ENCODE measurements at regions not wholly inside any gene's neighbourhood (a gene's known extent, or its start where the extent isn't known, plus 50 kb on each side); places are given as distances from the start of the nearest gene placed in this dataset.

- DNase-seq = no peak
- Histone ChIP-seq H3K27me3 (ENCODE audit: insufficient read depth, low read depth, severe bottlenecking) (no peaks in the 10 kb centered on the region), H3K4me3 (ENCODE audit: low read depth, low read length) (no peak overlapping the region), H3K27ac (no peak overlapping the region), H3K9me3 (ENCODE audit: severe bottlenecking) (no peaks in the 10 kb centered on the region), H3K36me3 (no peaks in the 10 kb centered on the region)
- TF ChIP-seq CTCF (IDR thresholded peaks at IDR 0.05; ENCODE audit: low read depth, low read length) = no peak
These were observed 211.9 kb downstream of the EBLN2 start for GRCh38 chr3:73273341-73273740.

- Histone ChIP-seq H3K27ac (no peak overlapping the region), H3K4me3 (ENCODE audit: low read depth, low read length) (no peak overlapping the region), H3K36me3 (no peaks in the 10 kb centered on the region), H3K9me3 (ENCODE audit: severe bottlenecking) (no peaks in the 10 kb centered on the region), H3K27me3 (ENCODE audit: insufficient read depth, low read depth, severe bottlenecking) (no peaks in the 10 kb centered on the region)
- DNase-seq = no peak
- no peak for TF ChIP-seq CTCF (IDR thresholded peaks at IDR 0.05; ENCODE audit: low read depth, low read length)
These were observed 219.3 kb downstream of the EBLN2 start for GRCh38 chr3:73280746-73281145.

- H3K36me3 ChIP-seq = no peaks in the 10 kb centered on the region
- no peak overlapping the region for H3K4me3 ChIP-seq (ENCODE audit: low read depth, low read length)
- no peak overlapping the region for H3K27ac ChIP-seq
- no peaks in the 10 kb centered on the region for H3K27me3 ChIP-seq (ENCODE audit: insufficient read depth, low read depth, severe bottlenecking)
- no peak for DNase-seq
- H3K9me3 ChIP-seq (ENCODE audit: severe bottlenecking) = no peaks in the 10 kb centered on the region
- TF ChIP-seq CTCF (IDR thresholded peaks at IDR 0.05; ENCODE audit: low read depth, low read length) = no peak
These were observed 223.0 kb downstream of the EBLN2 start for GRCh38 chr3:73284472-73284871.

- H3K9me3 ChIP-seq (ENCODE audit: severe bottlenecking) = no peaks in the 10 kb centered on the region
- TF ChIP-seq CTCF (IDR thresholded peaks at IDR 0.05; ENCODE audit: low read depth, low read length) = no peak
- DNase-seq = no peak
- no peak overlapping the region for H3K4me3 ChIP-seq (ENCODE audit: low read depth, low read length)
- H3K27me3 ChIP-seq (ENCODE audit: insufficient read depth, low read depth, severe bottlenecking) = no peaks in the 10 kb centered on the region
- H3K27ac ChIP-seq = no peak overlapping the region
- H3K36me3 ChIP-seq = no peaks in the 10 kb centered on the region
These were observed 230.1 kb downstream of the EBLN2 start for GRCh38 chr3:73291541-73291940.

- H3K9me3 ChIP-seq (ENCODE audit: severe bottlenecking) = no peaks in the 10 kb centered on the region
- no peaks in the 10 kb centered on the region for H3K36me3 ChIP-seq
- H3K4me3 ChIP-seq (ENCODE audit: low read depth, low read length) = no peak overlapping the region
- H3K27ac ChIP-seq = no peak overlapping the region
- no peak for DNase-seq
- no peaks in the 10 kb centered on the region for H3K27me3 ChIP-seq (ENCODE audit: insufficient read depth, low read depth, severe bottlenecking)
- TF ChIP-seq CTCF (IDR thresholded peaks at IDR 0.05; ENCODE audit: low read depth, low read length) = no peak
These were observed 230.8 kb downstream of the EBLN2 start for GRCh38 chr3:73292220-73292619.

- Histone ChIP-seq H3K4me3 (ENCODE audit: low read depth, low read length) (no peak overlapping the region), H3K9me3 (ENCODE audit: severe bottlenecking) (no peaks in the 10 kb centered on the region), H3K27ac (no peak overlapping the region), H3K36me3 (no peaks in the 10 kb centered on the region), H3K27me3 (ENCODE audit: insufficient read depth, low read depth, severe bottlenecking) (no peaks in the 10 kb centered on the region)
- no peak for DNase-seq
- TF ChIP-seq CTCF (IDR thresholded peaks at IDR 0.05; ENCODE audit: low read depth, low read length) = no peak
These were observed 233.1 kb downstream of the EBLN2 start for GRCh38 chr3:73294537-73294936.
